GM18861 (cell line): ENCODE measurements at regions not wholly inside any gene's neighbourhood (a gene's known extent, or its start where the extent isn't known, plus 50 kb on each side); places are given as distances from the start of the nearest gene placed in this dataset.

Experiments used
- ATAC-seq: cut with Tn5 transposase; IDR thresholded peaks from one replicate; pipeline ENCODE4 v1.9.1; 2021; ENCODE audit not compliant: unreplicated experiment

GRCh38 chr1:68332041-68332440, 99.7 kb upstream of the WLS start:
- ATAC-seq: no peak

GRCh38 chr1:68331117-68331865, 99.0 kb upstream of the WLS start:
- no peak for ATAC-seq

GRCh38 chr1:68330391-68330790, 98.1 kb upstream of the WLS start:
- ATAC-seq: no peak

- no peak for ATAC-seq
Observed at GRCh38 chr1:68329096-68329835, 96.9 kb upstream of the WLS start.

GRCh38 chr1:68328490-68328889, 96.2 kb upstream of the WLS start:
- no peak for ATAC-seq

GRCh38 chr1:68327414-68327813, 95.1 kb upstream of the WLS start:
- ATAC-seq: no peak

- ATAC-seq: no peak
Observed at GRCh38 chr1:68326481-68326880, 94.2 kb upstream of the WLS start.

- no peak for ATAC-seq
Observed at GRCh38 chr1:68324316-68324715, 92.0 kb upstream of the WLS start.

GRCh38 chr1:68322837-68323687, 90.7 kb upstream of the WLS start:
- ATAC-seq: no peak

- no peak for ATAC-seq
Observed at GRCh38 chr1:68322096-68322495, 89.8 kb upstream of the WLS start.

GRCh38 chr1:68321084-68321685, 88.9 kb upstream of the WLS start:
- no peak for ATAC-seq

- no peak for ATAC-seq
Observed at GRCh38 chr1:68320349-68320748, 88.0 kb upstream of the WLS start.

- ATAC-seq: no peak
Observed at GRCh38 chr1:68319907-68320306, 87.6 kb upstream of the WLS start.

GRCh38 chr1:68317543-68317942, 85.2 kb upstream of the WLS start:
- ATAC-seq: no peak

- ATAC-seq: no peak
Observed at GRCh38 chr1:68314151-68314780, 81.9 kb upstream of the WLS start.

GRCh38 chr1:68313735-68314134, 81.4 kb upstream of the WLS start:
- ATAC-seq: no peak

- ATAC-seq: no peak
Observed at GRCh38 chr1:68308034-68308433, 75.7 kb upstream of the WLS start.

GRCh38 chr1:68307378-68307787, 75.1 kb upstream of the WLS start:
- no peak for ATAC-seq

GRCh38 chr1:68301471-68302001, 69.2 kb upstream of the WLS start:
- no peak for ATAC-seq

- ATAC-seq: no peak
Observed at GRCh38 chr1:68294367-68295066, 62.2 kb upstream of the WLS start.
